ENCODE measurements at regions not wholly inside any gene's neighbourhood (a gene's known extent, or its start where the extent isn't known, plus 50 kb on each side); places are given as distances from the start of the nearest gene placed in this dataset.
"Not testable (repeated sequence)": the region's sequence is repeated elsewhere in the genome, so short reads cannot be mapped to it uniquely, and the experiment has no call there.

GRCh38 chr4:62595265-62595664 lies 1395.1 kb downstream of the ADGRL3 start:
- in situ Hi-C loops (cut with MboI; ENCODE audit: low sequenced_read_pairs); H2BK120ac ChIP-seq (ENCODE audit: low read depth, low read length); H4K8ac ChIP-seq (ENCODE audit: low read depth in 2 of 2, low read length in 2 of 2); H4K5ac ChIP-seq (ENCODE audit: low read depth, low read length); POLR2A ChIA-PET (ENCODE audit: unreplicated experiment); BruUV-seq (replicated peaks); H2AFZ ChIP-seq (replicated peaks; ENCODE audit: low read length, poor library complexity); H3K4me2 ChIP-seq (ENCODE audit: low read depth, low read length); H3K9me1 ChIP-seq (ENCODE audit: insufficient read depth, low read length); H3K4ac ChIP-seq (ENCODE audit: low read depth, low read length); H3K18ac ChIP-seq (ENCODE audit: low read depth, low read length); H2AK9ac ChIP-seq (replicated peaks; ENCODE audit: low read depth, low read length, poor library complexity); H2BK15ac ChIP-seq (ENCODE audit: low read depth, low read length); CTCF ChIA-PET; dilution Hi-C loops (cut with HindIII; ENCODE audit: low sequenced_read_pairs, unreplicated experiment); H3K27ac ChIP-seq (ENCODE audit: insufficient read depth, low read length); H3K79me1 ChIP-seq (ENCODE audit: low read depth in 1 of 2, low read length in 2 of 2); H3K36me3 ChIP-seq (ENCODE audit: control insufficient read depth, insufficient read depth, low read length); H3K23ac ChIP-seq (ENCODE audit: low read depth, low read length); intact Hi-C loops (cut with micrococcal nuclease); H3K9ac ChIP-seq (ENCODE audit: low read depth, low read length); H2BK20ac ChIP-seq (ENCODE audit: low read depth, low read length); H2AK5ac ChIP-seq (ENCODE audit: low read depth, low read length); H3K4me3 ChIP-seq (ENCODE audit: insufficient read depth, low read depth, low read length); H3K27me3 ChIP-seq (ENCODE audit: control insufficient read depth, insufficient read depth, low read length); H3K9me3 ChIP-seq (ENCODE audit: control insufficient read depth, insufficient read depth, low read length); ATAC-seq (ENCODE audit: low read depth); DNase-seq; H4K91ac ChIP-seq (ENCODE audit: insufficient read depth, low read depth, low read length); H3K56ac ChIP-seq (ENCODE audit: extremely low read depth, insufficient read depth, low read length); H2BK5ac ChIP-seq (ENCODE audit: low read depth, low read length, poor library complexity, severe bottlenecking); H3K4me1 ChIP-seq (ENCODE audit: control insufficient read depth, insufficient read depth, low read length); H3K14ac ChIP-seq (replicated peaks; ENCODE audit: low read depth, low read length); H4K20me1 ChIP-seq (ENCODE audit: insufficient read depth, low read length): not testable (repeated sequence)
- WGBS, 2 experiments (ENCODE audit: extremely low coverage in 2 of 2, insufficient read length in 1 of 2) = no CpG with 5 or more reads among the region's 12 CpGs

Data from IMR-90 (cell line).